HEK293 (cell line): ENCODE measurements at regions not wholly inside any gene's neighbourhood (a gene's known extent, or its start where the extent isn't known, plus 50 kb on each side); places are given as distances from the start of the nearest gene placed in this dataset.

Source experiments
- CTCF ChIA-PET: fragments of 350-600 bp; formaldehyde crosslinking; extraction: SDS; loops from one replicate; lab custom pipeline; 2021; ENCODE audit warnings: antibody characterized with exemption; lab: Yijun Ruan, JAX
- POLR2A ChIA-PET: fragments of 300-600 bp; formaldehyde crosslinking; extraction: SDS; loops from one replicate; lab custom pipeline; 2020; ENCODE audit warnings: antibody characterized with exemption, inconsistent platforms; lab: Yijun Ruan, JAX
- H3K27ac ChIP-seq: fragments of 200-500 bp; sonication (Bioruptor generic); 2 replicates; pipeline ENCODE4 v1.5.1; 2014; ENCODE audit warnings: low read depth, low read length, control low read depth, inconsistent platforms; ENCODE audit errors: extremely low read depth
- H3K36me3 ChIP-seq, 2 experiments: fragments of 200-500 bp in 1 of 2; sonication (Bioruptor generic) in 1 of 2; 1 replicate in 1 of 2; 2 replicates in 1 of 2; pipeline ENCODE4 v1.5.1; 2014 to 2017; ENCODE audit warnings: inconsistent platforms in 2 of 2, low read length in 2 of 2; ENCODE audit not compliant: control insufficient read depth in 2 of 2, insufficient read depth in 1 of 2
- H3K4me1 ChIP-seq: fragments of 200-500 bp; sonication (Bioruptor generic); 2 replicates; pipeline ENCODE4 v1.5.1; 2014; ENCODE audit warnings: mild to moderate bottlenecking, low read length, inconsistent platforms; ENCODE audit not compliant: control insufficient read depth, insufficient read depth
- H3K4me3 ChIP-seq: 2 replicates; pipeline ENCODE4 v1.5.1; 2011; ENCODE audit warnings: low read depth, mild to moderate bottlenecking, control low read depth, low read length, moderate library complexity
- H3K9me3 ChIP-seq: fragments of 200-500 bp; sonication (Bioruptor generic); 2 replicates; pipeline ENCODE4 v1.5.1; 2014; ENCODE audit warnings: low read depth, low read length, inconsistent platforms; ENCODE audit not compliant: control insufficient read depth, insufficient read depth
- EGR2 ChIP-seq: fragments of 450-650 bp; formaldehyde crosslinking; IDR thresholded peaks from 2 replicates; pipeline ENCODE4 v1.5.1; 2016; ENCODE audit warnings: low read depth, missing biosample characterization, missing genetic modification characterization
- GLI2 ChIP-seq: fragments of 450-650 bp; formaldehyde crosslinking; IDR thresholded peaks from 2 replicates; pipeline ENCODE4; 2017; ENCODE audit warnings: missing biosample characterization, missing genetic modification characterization, low read depth, borderline replicate concordance
- PRDM6 ChIP-seq: fragments of 450-650 bp; formaldehyde crosslinking; IDR thresholded peaks from 2 replicates; pipeline ENCODE4 v1.5.1; 2017; ENCODE audit warnings: missing biosample characterization, missing genetic modification characterization
- SCRT2 ChIP-seq: fragments of 450-650 bp; formaldehyde crosslinking; IDR thresholded peaks from 2 replicates; pipeline ENCODE4 v1.5.1; 2016; ENCODE audit warnings: missing biosample characterization, missing genetic modification characterization
- TRIM28 ChIP-seq: IDR thresholded peaks from 2 replicates; pipeline ENCODE4 v1.6.1; 2011; ENCODE audit warnings: low read length, control low read depth, borderline replicate concordance
- YY1 ChIP-seq: fragments of 450-650 bp; formaldehyde crosslinking; IDR thresholded peaks from 2 replicates; pipeline ENCODE4 v1.5.1; 2018; ENCODE audit warnings: missing biosample characterization, missing genetic modification characterization
- ZBTB26 ChIP-seq: fragments of 450-650 bp; formaldehyde crosslinking; optimal IDR thresholded peaks from 2 replicates; pipeline ENCODE3; 2016; ENCODE audit warnings: missing biosample characterization, mild to moderate bottlenecking, missing genetic modification characterization
- ZEB2 ChIP-seq: fragments of 450-650 bp; formaldehyde crosslinking; IDR thresholded peaks from 2 replicates; pipeline ENCODE4 v1.5.1; 2016; ENCODE audit warnings: missing biosample characterization, missing genetic modification characterization
- ZIC2 ChIP-seq: fragments of 450-650 bp; formaldehyde crosslinking; IDR thresholded peaks from 2 replicates; pipeline ENCODE4 v1.5.1; 2016; ENCODE audit warnings: missing biosample characterization, missing genetic modification characterization
- ZNF214 ChIP-seq: fragments of 450-650 bp; formaldehyde crosslinking; IDR thresholded peaks from 2 replicates; pipeline ENCODE4 v1.5.1; 2017; ENCODE audit warnings: missing biosample characterization, mild to moderate bottlenecking, missing genetic modification characterization, borderline replicate concordance
- ZNF404 ChIP-seq: fragments of 450-650 bp; formaldehyde crosslinking; IDR thresholded peaks from 2 replicates; pipeline ENCODE4 v1.5.1; 2017; ENCODE audit warnings: missing biosample characterization, missing genetic modification characterization
- ZNF416 ChIP-seq: fragments of 450-650 bp; formaldehyde crosslinking; IDR thresholded peaks from 2 replicates; pipeline ENCODE4 v1.5.1; 2016; ENCODE audit warnings: missing biosample characterization, missing genetic modification characterization
- ZNF670 ChIP-seq: fragments of 450-650 bp; formaldehyde crosslinking; IDR thresholded peaks from 2 replicates; pipeline ENCODE4 v1.5.1; 2016; ENCODE audit warnings: missing biosample characterization, missing genetic modification characterization, low read depth
- ZNF76 ChIP-seq: fragments of 450-650 bp; formaldehyde crosslinking; IDR thresholded peaks from 2 replicates; pipeline ENCODE4; 2016; ENCODE audit warnings: low read depth, missing biosample characterization, missing genetic modification characterization, borderline replicate concordance
- ZNF791 ChIP-seq: fragments of 450-650 bp; formaldehyde crosslinking; IDR thresholded peaks from 2 replicates; pipeline ENCODE4 v1.5.1; 2016; ENCODE audit warnings: missing biosample characterization, missing genetic modification characterization
- ZSCAN23 ChIP-seq: fragments of 450-650 bp; formaldehyde crosslinking; IDR thresholded peaks from 2 replicates; pipeline ENCODE4 v1.5.1; 2016; ENCODE audit warnings: missing biosample characterization, missing genetic modification characterization
- ZSCAN30 ChIP-seq: fragments of 450-650 bp; IDR thresholded peaks from 2 replicates; pipeline ENCODE4 v1.5.1; 2018; ENCODE audit warnings: missing biosample characterization, mild to moderate bottlenecking, missing genetic modification characterization, moderate library complexity
- TF ChIP-seq, protein P1 (sequence below): fragments of 450-650 bp; formaldehyde crosslinking; IDR thresholded peaks from 2 replicates; pipeline ENCODE4 v1.5.1; 2016; ENCODE audit warnings: missing biosample characterization, missing genetic modification characterization
- TF ChIP-seq, protein P2 (sequence below): fragments of 450-650 bp; formaldehyde crosslinking; IDR thresholded peaks from 2 replicates; pipeline ENCODE4 v1.5.1; 2016; ENCODE audit warnings: missing biosample characterization, missing genetic modification characterization, low read depth
- TF ChIP-seq, protein P3 (sequence below): fragments of 450-650 bp; formaldehyde crosslinking; IDR thresholded peaks from 2 replicates; pipeline ENCODE4 v1.5.1; 2016; ENCODE audit warnings: missing biosample characterization, missing genetic modification characterization

DNA sequence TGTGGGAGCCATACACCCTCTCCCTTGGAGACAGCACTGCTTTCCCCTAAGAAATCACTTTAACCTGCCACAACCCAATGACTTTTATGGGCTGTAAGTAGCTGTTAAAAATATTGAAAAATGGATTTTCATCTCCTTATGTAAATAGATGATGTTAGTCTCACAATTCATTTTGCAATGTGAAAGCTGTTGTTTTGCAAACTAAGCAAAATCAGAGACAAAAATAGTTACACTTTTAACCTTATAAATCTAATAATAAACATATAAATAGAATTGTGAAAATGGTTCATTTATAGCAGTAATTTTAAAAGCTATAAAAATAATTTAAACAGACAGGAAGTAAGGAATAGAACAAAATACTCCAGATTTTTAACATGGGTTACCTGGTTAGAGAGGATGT is 268.8 kb upstream of the MAGI2 start:
- H3K9me3 ChIP-seq, result no peaks in the 10 kb centered on the region
- no peaks in the 10 kb centered on the region for H3K36me3 ChIP-seq
- H3K27ac ChIP-seq, result no peak overlapping the region
- no peak for TF ChIP-seq ZNF416 (tag by site-specific recombination)
- TF ChIP-seq, protein P1, sequence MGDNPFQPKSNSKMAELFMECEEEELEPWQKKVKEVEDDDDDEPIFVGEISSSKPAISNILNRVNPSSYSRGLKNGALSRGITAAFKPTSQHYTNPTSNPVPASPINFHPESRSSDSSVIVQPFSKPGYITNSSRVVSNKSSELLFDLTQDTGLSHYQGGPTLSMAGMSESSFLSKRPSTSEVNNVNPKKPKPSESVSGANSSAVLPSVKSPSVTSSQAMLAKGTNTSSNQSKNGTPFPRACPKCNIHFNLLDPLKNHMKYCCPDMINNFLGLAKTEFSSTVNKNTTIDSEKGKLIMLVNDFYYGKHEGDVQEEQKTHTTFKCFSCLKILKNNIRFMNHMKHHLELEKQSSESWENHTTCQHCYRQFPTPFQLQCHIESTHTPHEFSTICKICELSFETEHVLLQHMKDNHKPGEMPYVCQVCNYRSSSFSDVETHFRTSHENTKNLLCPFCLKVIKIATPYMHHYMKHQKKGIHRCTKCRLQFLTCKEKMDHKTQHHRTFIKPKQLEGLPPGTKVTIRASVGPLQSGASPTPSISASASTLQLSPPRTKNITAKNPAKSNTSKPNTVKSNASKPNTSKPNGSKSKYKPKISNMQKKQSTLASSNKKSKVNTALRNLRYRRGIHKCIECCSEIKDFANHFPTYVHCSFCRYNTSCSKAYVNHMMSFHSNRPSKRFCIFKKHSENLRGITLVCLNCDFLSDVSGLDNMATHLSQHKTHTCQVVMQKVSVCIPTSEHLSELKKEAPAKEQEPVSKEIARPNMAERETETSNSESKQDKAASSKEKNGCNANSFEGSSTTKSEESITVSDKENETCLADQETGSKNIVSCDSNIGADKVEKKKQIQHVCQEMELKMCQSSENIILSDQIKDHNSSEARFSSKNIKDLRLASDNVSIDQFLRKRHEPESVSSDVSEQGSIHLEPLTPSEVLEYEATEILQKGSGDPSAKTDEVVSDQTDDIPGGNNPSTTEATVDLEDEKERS (tag by site-specific recombination), result no peak
- TF ChIP-seq ZNF214 (tag by site-specific recombination), result no peak
- TF ChIP-seq, protein P2, sequence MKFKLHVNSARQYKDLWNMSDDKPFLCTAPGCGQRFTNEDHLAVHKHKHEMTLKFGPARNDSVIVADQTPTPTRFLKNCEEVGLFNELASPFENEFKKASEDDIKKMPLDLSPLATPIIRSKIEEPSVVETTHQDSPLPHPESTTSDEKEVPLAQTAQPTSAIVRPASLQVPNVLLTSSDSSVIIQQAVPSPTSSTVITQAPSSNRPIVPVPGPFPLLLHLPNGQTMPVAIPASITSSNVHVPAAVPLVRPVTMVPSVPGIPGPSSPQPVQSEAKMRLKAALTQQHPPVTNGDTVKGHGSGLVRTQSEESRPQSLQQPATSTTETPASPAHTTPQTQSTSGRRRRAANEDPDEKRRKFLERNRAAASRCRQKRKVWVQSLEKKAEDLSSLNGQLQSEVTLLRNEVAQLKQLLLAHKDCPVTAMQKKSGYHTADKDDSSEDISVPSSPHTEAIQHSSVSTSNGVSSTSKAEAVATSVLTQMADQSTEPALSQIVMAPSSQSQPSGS (tag by site-specific recombination), result no peak
- no peak for TF ChIP-seq ZIC2 (tag by site-specific recombination)
- TF ChIP-seq, protein P3, sequence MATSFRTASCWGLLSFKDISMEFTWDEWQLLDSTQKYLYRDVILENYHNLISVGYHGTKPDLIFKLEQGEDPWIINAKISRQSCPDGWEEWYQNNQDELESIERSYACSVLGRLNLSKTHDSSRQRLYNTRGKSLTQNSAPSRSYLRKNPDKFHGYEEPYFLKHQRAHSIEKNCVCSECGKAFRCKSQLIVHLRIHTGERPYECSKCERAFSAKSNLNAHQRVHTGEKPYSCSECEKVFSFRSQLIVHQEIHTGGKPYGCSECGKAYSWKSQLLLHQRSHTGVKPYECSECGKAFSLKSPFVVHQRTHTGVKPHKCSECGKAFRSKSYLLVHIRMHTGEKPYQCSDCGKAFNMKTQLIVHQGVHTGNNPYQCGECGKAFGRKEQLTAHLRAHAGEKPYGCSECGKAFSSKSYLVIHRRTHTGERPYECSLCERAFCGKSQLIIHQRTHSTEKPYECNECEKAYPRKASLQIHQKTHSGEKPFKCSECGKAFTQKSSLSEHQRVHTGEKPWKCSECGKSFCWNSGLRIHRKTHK, result no peak
- TF ChIP-seq ZEB2, result no peak
- TF ChIP-seq ZBTB26 (tag by site-specific recombination), result no peak
- no peak for TF ChIP-seq ZNF404 (tag by site-specific recombination)
- TF ChIP-seq TRIM28, result no peak
- no peak for TF ChIP-seq PRDM6 (tag by site-specific recombination)
- TF ChIP-seq ZNF791 (tag by site-specific recombination), result no peak
- no peak for TF ChIP-seq ZSCAN30 (tag by site-specific recombination)
- TF ChIP-seq EGR2, result no peak
- no peak for TF ChIP-seq SCRT2 (tag by site-specific recombination)
- TF ChIP-seq, all 188 proteins: peak for 0
- no peak overlapping the region for H3K4me3 ChIP-seq
- POLR2A ChIA-PET, result no interaction called here
- CTCF ChIA-PET, result interaction anchor here (0.6 kb wide), 1 partner anchor 396 kb away, joined by 3 read pairs; no protein-coding TSS in a partner anchor
- no peaks in the 10 kb centered on the region for H3K4me1 ChIP-seq

- Histone ChIP-seq H3K36me3 (no peaks in the 10 kb centered on the region), H3K4me1 (no peaks in the 10 kb centered on the region), H3K27ac (no peak overlapping the region), H3K9me3 (no peaks in the 10 kb centered on the region), H3K4me3 (no peak overlapping the region)
- TF ChIP-seq ZSCAN23 (tag by site-specific recombination) (no peak), YY1 (tag by site-specific recombination) (no peak), GLI2 (tag by site-specific recombination) (no peak), ZNF670 (tag by site-specific recombination) (no peak), ZBTB26 (tag by site-specific recombination) (no peak), ZNF76 (tag by site-specific recombination) (no peak)
- POLR2A ChIA-PET, result no interaction called here
- CTCF ChIA-PET, result no interaction called here
Measured at GRCh38 chr7:79719216-79719615, 265.7 kb upstream of the MAGI2 start.
